ENCODE measurements at regions not wholly inside any gene's neighbourhood (a gene's known extent, or its start where the extent isn't known, plus 50 kb on each side); places are given as distances from the start of the nearest gene placed in this dataset.

DNA sequence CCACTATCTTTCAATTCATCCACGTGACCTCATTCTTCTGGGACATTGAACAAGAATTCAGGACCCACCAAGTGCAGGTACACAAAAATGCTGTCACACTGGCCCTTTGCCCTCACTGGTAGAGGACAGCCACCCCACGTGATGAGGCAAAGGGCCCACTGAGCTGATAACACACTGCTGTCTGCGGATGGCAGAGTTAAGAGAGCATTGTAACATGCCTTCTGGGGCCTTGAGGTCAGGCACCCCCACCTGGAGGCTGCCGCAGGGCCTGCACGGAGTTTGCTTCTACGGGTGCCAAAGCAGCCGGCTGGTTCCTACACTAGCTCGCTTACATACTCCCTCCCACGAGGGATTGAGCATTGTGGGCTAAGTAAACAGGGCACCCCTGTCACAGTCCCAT lies 101.0 kb downstream of the LRIG3 start:
- Histone ChIP-seq H3K18ac (ENCODE audit: low read depth, low read length) (no peak overlapping the region), H3K14ac (replicated peaks; ENCODE audit: low read depth, low read length) (no peak overlapping the region), H3K4me1 (ENCODE audit: control insufficient read depth, insufficient read depth, low read length) (no peaks in the 10 kb centered on the region), H3K56ac (ENCODE audit: extremely low read depth, insufficient read depth, low read length) (no peak overlapping the region), H3K27ac (ENCODE audit: insufficient read depth, low read length) (no peak overlapping the region), H3K23ac (ENCODE audit: low read depth, low read length) (no peak overlapping the region), H2AFZ (replicated peaks; ENCODE audit: low read length, poor library complexity) (no peak overlapping the region), H3K4me3 (ENCODE audit: insufficient read depth, low read depth, low read length) (no peak overlapping the region), H4K20me1 (ENCODE audit: insufficient read depth, low read length) (no peaks in the 10 kb centered on the region), H3K27me3 (ENCODE audit: control insufficient read depth, insufficient read depth, low read length) (no peaks in the 10 kb centered on the region), H3K9me3 (ENCODE audit: control insufficient read depth, insufficient read depth, low read length) (no peaks in the 10 kb centered on the region), H2BK120ac (ENCODE audit: low read depth, low read length) (peak overlapping the region; percentile 49; the same call in 1 of the 2 replicates), H4K8ac (ENCODE audit: low read depth in 2 of 2, low read length in 2 of 2) (no peak overlapping the region), H2BK5ac (ENCODE audit: low read depth, low read length, poor library complexity, severe bottlenecking) (no peak overlapping the region), H2AK5ac (ENCODE audit: low read depth, low read length) (peak overlapping the region; percentile 35), H3K4me2 (ENCODE audit: low read depth, low read length) (no peak overlapping the region), H2AK9ac (replicated peaks; ENCODE audit: low read depth, low read length, poor library complexity) (no peak overlapping the region), H4K91ac (ENCODE audit: insufficient read depth, low read depth, low read length) (no peak overlapping the region), H2BK15ac (ENCODE audit: low read depth, low read length) (peak overlapping the region; percentile 52; the same call in 1 of the 3 replicates), H3K36me3 (ENCODE audit: control insufficient read depth, insufficient read depth, low read length) (no peaks in the 10 kb centered on the region), H3K4ac (ENCODE audit: low read depth, low read length) (peak overlapping the region; percentile 27; the same call in 1 of the 2 replicates), H3K9me1 (ENCODE audit: insufficient read depth, low read length) (no peaks in the 10 kb centered on the region), H3K9ac (ENCODE audit: low read depth, low read length) (no peak overlapping the region), H3K79me1 (ENCODE audit: low read depth in 1 of 2, low read length in 2 of 2) (no peaks in the 10 kb centered on the region), H2BK20ac (ENCODE audit: low read depth, low read length) (0 out of 2 replicates have a peak overlapping the region, but pooled peaks have one; percentile 5), H4K5ac (ENCODE audit: low read depth, low read length) (no peak overlapping the region)
- intact Hi-C loops (cut with micrococcal nuclease): no loop called here
- dilution Hi-C loops (cut with HindIII; ENCODE audit: low sequenced_read_pairs, unreplicated experiment): no loop called here
- ChIA-PET POLR2A (ENCODE audit: unreplicated experiment) (no interaction called here), CTCF (no interaction called here)
- TF ChIP-seq CHD1 (IDR thresholded peaks at IDR 0.05; ENCODE audit: low read depth, low read length): no peak
- in situ Hi-C loops (cut with MboI; ENCODE audit: low sequenced_read_pairs): no loop called here
- DNase-seq (no peak), ATAC-seq (ENCODE audit: low read depth) (no peak)
- WGBS, 2 experiments (ENCODE audit: extremely low coverage in 2 of 2, insufficient read length in 1 of 2): 100% methylated on average over 2 of the region's 9 CpGs; no CpG with 5 or more reads in 1 of the 2 experiments
- no TSS peak for BruUV-seq (replicated peaks)
